ENCODE measurements at regions not wholly inside any gene's neighbourhood (a gene's known extent, or its start where the extent isn't known, plus 50 kb on each side); places are given as distances from the start of the nearest gene placed in this dataset.

DNA sequence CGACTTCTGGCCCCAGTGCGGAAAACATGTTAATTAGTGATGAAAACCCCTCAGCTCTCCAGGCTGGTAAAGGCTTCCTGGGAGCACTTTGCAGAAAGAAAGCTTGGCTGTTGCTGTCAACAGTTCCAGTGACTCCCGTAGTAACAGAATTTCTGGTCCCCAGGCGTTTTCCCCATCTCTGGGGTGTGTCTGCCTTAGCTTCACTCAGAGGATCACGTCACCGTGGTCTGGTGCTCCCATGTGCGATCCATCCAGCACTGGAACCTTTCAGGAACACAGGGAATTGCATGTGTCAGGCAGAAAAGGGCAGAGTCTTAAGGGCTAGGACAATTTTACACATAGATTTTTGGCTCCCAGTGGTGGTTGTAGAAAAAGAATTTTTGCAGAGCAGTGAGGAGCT, 470.4 kb upstream of the USP24 start:
- TF ChIP-seq POLR2A (IDR thresholded peaks at IDR 0.05; ENCODE audit: low read length) (no peak), GATA1 (IDR thresholded peaks at IDR 0.05; ENCODE audit: low read depth, low read length) (no peak)

Data from erythroblast (primary cell).